ENCODE measurements at regions not wholly inside any gene's neighbourhood (a gene's known extent, or its start where the extent isn't known, plus 50 kb on each side); places are given as distances from the start of the nearest gene placed in this dataset.

GRCh38 chr9:126162611-126163381 lies 163.8 kb upstream of the MVB12B start:
- no peak overlapping the region for H3K4me3 ChIP-seq (ENCODE audit: control insufficient read depth, low read depth, low read length)
- TF ChIP-seq CTCF (conservative IDR thresholded peaks at IDR 0.05; ENCODE audit: control insufficient read depth, insufficient read depth, low read depth, low read length): no peak
- DNase-seq (ENCODE audit: low read depth): no peak

- TF ChIP-seq CTCF (conservative IDR thresholded peaks at IDR 0.05; ENCODE audit: control insufficient read depth, insufficient read depth, low read depth, low read length): no peak
Measured at GRCh38 chr9:126164796-126165525, 161.7 kb upstream of the MVB12B start.

GRCh38 chr9:126165755-126166154 lies 160.9 kb upstream of the MVB12B start:
- no peak overlapping the region for H3K4me3 ChIP-seq (ENCODE audit: control insufficient read depth, low read depth, low read length)
- no peak for TF ChIP-seq CTCF (conservative IDR thresholded peaks at IDR 0.05; ENCODE audit: control insufficient read depth, insufficient read depth, low read depth, low read length)
- no peak for DNase-seq (ENCODE audit: low read depth)

More at GRCh38 chr9:126164796-126165525, 161.7 kb upstream of the MVB12B start:
- no peak overlapping the region for H3K4me3 ChIP-seq (ENCODE audit: control insufficient read depth, low read depth, low read length)
- no peak for DNase-seq (ENCODE audit: low read depth)

- H3K4me3 ChIP-seq (ENCODE audit: control insufficient read depth, low read depth, low read length): no peak overlapping the region
- DNase-seq (ENCODE audit: low read depth): no peak
- no peak for TF ChIP-seq CTCF (conservative IDR thresholded peaks at IDR 0.05; ENCODE audit: control insufficient read depth, insufficient read depth, low read depth, low read length)
Measured at GRCh38 chr9:126166291-126166690, 160.3 kb upstream of the MVB12B start.

- no peak overlapping the region for H3K4me3 ChIP-seq (ENCODE audit: control insufficient read depth, low read depth, low read length)
- no peak for DNase-seq (ENCODE audit: low read depth)
- no peak for TF ChIP-seq CTCF (conservative IDR thresholded peaks at IDR 0.05; ENCODE audit: control insufficient read depth, insufficient read depth, low read depth, low read length)
Measured at GRCh38 chr9:126166866-126167265, 159.8 kb upstream of the MVB12B start.

GRCh38 chr9:126169736-126170135 lies 156.9 kb upstream of the MVB12B start:
- no peak for TF ChIP-seq CTCF (conservative IDR thresholded peaks at IDR 0.05; ENCODE audit: control insufficient read depth, insufficient read depth, low read depth, low read length)
- no peak for DNase-seq (ENCODE audit: low read depth)
- no peak overlapping the region for H3K4me3 ChIP-seq (ENCODE audit: control insufficient read depth, low read depth, low read length)

All from fibroblast of mammary gland (primary cell).